ENCODE measurements at regions not wholly inside any gene's neighbourhood (a gene's known extent, or its start where the extent isn't known, plus 50 kb on each side); places are given as distances from the start of the nearest gene placed in this dataset.

GRCh38 chr1:62917314-62917713 is 133.4 kb downstream of the ATG4C start:
- H3K4me3 ChIP-seq (ENCODE audit: low read length), result no peak overlapping the region
- POLR2A ChIA-PET, result no interaction called here
- no peaks in the 10 kb centered on the region for H3K9me3 Mint-ChIP-seq
- no peak overlapping the region for H3K27ac Mint-ChIP-seq
- H3K36me3 ChIP-seq (ENCODE audit: insufficient read depth, low read length), result no peaks in the 10 kb centered on the region
- H3K36me3 Mint-ChIP-seq, result no peaks in the 10 kb centered on the region
- no peaks in the 10 kb centered on the region for H3K9me3 ChIP-seq (ENCODE audit: low read length)
- CTCF ChIA-PET, result no interaction called here
- H3K4me1 ChIP-seq (ENCODE audit: insufficient read depth, low read length), result no peaks in the 10 kb centered on the region
- no peak overlapping the region for H3K27ac ChIP-seq (ENCODE audit: low read depth, low read length)
- H3K4me1 Mint-ChIP-seq, result no peaks in the 10 kb centered on the region
- H3K27me3 ChIP-seq (ENCODE audit: insufficient read depth, low read length, poor library complexity, severe bottlenecking), result no peaks in the 10 kb centered on the region
- peaks cover 2 to 18% of the 10 kb centered on the region in 2 donors for H3K27me3 Mint-ChIP-seq
- no peak for DNase-seq
- H3K4me3 Mint-ChIP-seq, result no peak overlapping the region

GRCh38 chr1:62917805-62918204 is 133.9 kb downstream of the ATG4C start:
- H3K4me3 ChIP-seq (ENCODE audit: low read length), result no peak overlapping the region
- DNase-seq, result no peak
- POLR2A ChIA-PET, result no interaction called here
- Mint-ChIP-seq H3K36me3 (no peaks in the 10 kb centered on the region), H3K27me3 (peaks cover 2 to 18% of the 10 kb centered on the region in 2 donors), H3K4me3 (no peak overlapping the region), H3K27ac (peak overlapping the region in 1 of 8 donors; percentile 77), H3K4me1 (no peaks in the 10 kb centered on the region), H3K9me3 (peaks cover 0 to 2% (median 0%) of the 10 kb centered on the region in 5 donors)
- H3K27ac ChIP-seq (ENCODE audit: low read depth, low read length), result no peak overlapping the region
- H3K4me1 ChIP-seq (ENCODE audit: insufficient read depth, low read length), result no peaks in the 10 kb centered on the region
- CTCF ChIA-PET, result no interaction called here
- H3K9me3 ChIP-seq (ENCODE audit: low read length), result no peaks in the 10 kb centered on the region
- H3K27me3 ChIP-seq (ENCODE audit: insufficient read depth, low read length, poor library complexity, severe bottlenecking), result no peaks in the 10 kb centered on the region
- no peaks in the 10 kb centered on the region for H3K36me3 ChIP-seq (ENCODE audit: insufficient read depth, low read length)

GRCh38 chr1:62918700-62919099 is 134.8 kb downstream of the ATG4C start:
- Histone ChIP-seq H3K4me1 (ENCODE audit: insufficient read depth, low read length) (no peaks in the 10 kb centered on the region), H3K4me3 (ENCODE audit: low read length) (no peak overlapping the region), H3K9me3 (ENCODE audit: low read length) (no peaks in the 10 kb centered on the region), H3K27me3 (ENCODE audit: insufficient read depth, low read length, poor library complexity, severe bottlenecking) (no peaks in the 10 kb centered on the region), H3K36me3 (ENCODE audit: insufficient read depth, low read length) (no peaks in the 10 kb centered on the region), H3K27ac (ENCODE audit: low read depth, low read length) (no peak overlapping the region)
- peaks cover 8 to 15% of the 10 kb centered on the region in 2 donors for H3K27me3 Mint-ChIP-seq
- H3K27ac Mint-ChIP-seq, result no peak overlapping the region
- ChIA-PET CTCF (no interaction called here), POLR2A (no interaction called here)
- H3K4me1 Mint-ChIP-seq, result no peaks in the 10 kb centered on the region
- no peak overlapping the region for H3K4me3 Mint-ChIP-seq
- peaks cover 0 to 7% (median 0%) of the 10 kb centered on the region in 5 donors for H3K9me3 Mint-ChIP-seq
- no peak for DNase-seq
- H3K36me3 Mint-ChIP-seq, result no peaks in the 10 kb centered on the region

- no peaks in the 10 kb centered on the region for H3K4me1 Mint-ChIP-seq
- no peak overlapping the region for H3K27ac Mint-ChIP-seq
- Histone ChIP-seq H3K27me3 (ENCODE audit: insufficient read depth, low read length, poor library complexity, severe bottlenecking) (no peaks in the 10 kb centered on the region), H3K4me1 (ENCODE audit: insufficient read depth, low read length) (no peaks in the 10 kb centered on the region), H3K9me3 (ENCODE audit: low read length) (no peaks in the 10 kb centered on the region), H3K36me3 (ENCODE audit: insufficient read depth, low read length) (no peaks in the 10 kb centered on the region), H3K4me3 (ENCODE audit: low read length) (no peak overlapping the region), H3K27ac (ENCODE audit: low read depth, low read length) (no peak overlapping the region)
- peaks cover 0 to 7% (median 0%) of the 10 kb centered on the region in 5 donors for H3K9me3 Mint-ChIP-seq
- CTCF ChIA-PET, result no interaction called here
- peaks cover 10 to 16% of the 10 kb centered on the region in 2 donors for H3K27me3 Mint-ChIP-seq
- POLR2A ChIA-PET, result no interaction called here
- DNase-seq, result no peak
- H3K4me3 Mint-ChIP-seq, result no peak overlapping the region
- H3K36me3 Mint-ChIP-seq, result no peaks in the 10 kb centered on the region
Measured at GRCh38 chr1:62922006-62922405, 138.1 kb downstream of the ATG4C start.

GRCh38 chr1:62924983-62925790 is 141.3 kb downstream of the ATG4C start:
- H3K36me3 ChIP-seq (ENCODE audit: insufficient read depth, low read length), result no peaks in the 10 kb centered on the region
- no peaks in the 10 kb centered on the region for H3K4me1 ChIP-seq (ENCODE audit: insufficient read depth, low read length)
- H3K36me3 Mint-ChIP-seq, result no peaks in the 10 kb centered on the region
- ChIA-PET POLR2A (no interaction called here), CTCF (no interaction called here)
- no peaks in the 10 kb centered on the region for H3K27me3 ChIP-seq (ENCODE audit: insufficient read depth, low read length, poor library complexity, severe bottlenecking)
- H3K9me3 Mint-ChIP-seq, result peaks cover 0 to 7% (median 0%) of the 10 kb centered on the region in 5 donors
- no peak overlapping the region for H3K27ac ChIP-seq (ENCODE audit: low read depth, low read length)
- DNase-seq, result no peak
- no peak overlapping the region for H3K27ac Mint-ChIP-seq
- H3K9me3 ChIP-seq (ENCODE audit: low read length), result no peaks in the 10 kb centered on the region
- H3K4me1 Mint-ChIP-seq, result no peaks in the 10 kb centered on the region
- H3K4me3 Mint-ChIP-seq, result no peak overlapping the region
- no peak overlapping the region for H3K4me3 ChIP-seq (ENCODE audit: low read length)
- H3K27me3 Mint-ChIP-seq, result peaks cover 10 to 17% of the 10 kb centered on the region in 2 donors

GRCh38 chr1:62926681-62927252 is 142.8 kb downstream of the ATG4C start:
- H3K9me3 Mint-ChIP-seq, result peaks cover 0 to 7% (median 0%) of the 10 kb centered on the region in 5 donors
- Histone ChIP-seq H3K27ac (ENCODE audit: low read depth, low read length) (no peak overlapping the region), H3K4me1 (ENCODE audit: insufficient read depth, low read length) (no peaks in the 10 kb centered on the region), H3K9me3 (ENCODE audit: low read length) (no peaks in the 10 kb centered on the region), H3K36me3 (ENCODE audit: insufficient read depth, low read length) (no peaks in the 10 kb centered on the region), H3K27me3 (ENCODE audit: insufficient read depth, low read length, poor library complexity, severe bottlenecking) (no peaks in the 10 kb centered on the region), H3K4me3 (ENCODE audit: low read length) (no peak overlapping the region)
- H3K27ac Mint-ChIP-seq, result no peak overlapping the region
- H3K27me3 Mint-ChIP-seq, result peaks cover 10 to 23% of the 10 kb centered on the region in 2 donors
- H3K36me3 Mint-ChIP-seq, result no peaks in the 10 kb centered on the region
- no peak overlapping the region for H3K4me3 Mint-ChIP-seq
- H3K4me1 Mint-ChIP-seq, result no peaks in the 10 kb centered on the region
- ChIA-PET POLR2A (no interaction called here), CTCF (no interaction called here)
- no peak for DNase-seq

- Mint-ChIP-seq H3K36me3 (no peaks in the 10 kb centered on the region), H3K27ac (no peak overlapping the region), H3K4me3 (no peak overlapping the region), H3K4me1 (no peaks in the 10 kb centered on the region), H3K9me3 (peaks cover 0 to 4% (median 0%) of the 10 kb centered on the region in 5 donors), H3K27me3 (peaks cover 8 to 23% of the 10 kb centered on the region in 2 donors)
- no peaks in the 10 kb centered on the region for H3K27me3 ChIP-seq (ENCODE audit: insufficient read depth, low read length, poor library complexity, severe bottlenecking)
- no peak overlapping the region for H3K27ac ChIP-seq (ENCODE audit: low read depth, low read length)
- no peaks in the 10 kb centered on the region for H3K9me3 ChIP-seq (ENCODE audit: low read length)
- H3K4me3 ChIP-seq (ENCODE audit: low read length), result no peak overlapping the region
- ChIA-PET POLR2A (no interaction called here), CTCF (no interaction called here)
- H3K36me3 ChIP-seq (ENCODE audit: insufficient read depth, low read length), result no peaks in the 10 kb centered on the region
- DNase-seq, result no peak
- H3K4me1 ChIP-seq (ENCODE audit: insufficient read depth, low read length), result no peaks in the 10 kb centered on the region
Measured at GRCh38 chr1:62928885-62929284, 145.0 kb downstream of the ATG4C start.

- Mint-ChIP-seq H3K36me3 (no peaks in the 10 kb centered on the region), H3K4me3 (no peak overlapping the region), H3K9me3 (peaks cover 0 to 4% (median 0%) of the 10 kb centered on the region in 5 donors), H3K4me1 (no peaks in the 10 kb centered on the region), H3K27me3 (peaks cover 2 to 16% of the 10 kb centered on the region in 2 donors), H3K27ac (no peak overlapping the region)
- ChIA-PET POLR2A (no interaction called here), CTCF (no interaction called here)
- H3K4me1 ChIP-seq (ENCODE audit: insufficient read depth, low read length), result no peaks in the 10 kb centered on the region
- no peak for DNase-seq
- no peak overlapping the region for H3K27ac ChIP-seq (ENCODE audit: low read depth, low read length)
- no peaks in the 10 kb centered on the region for H3K27me3 ChIP-seq (ENCODE audit: insufficient read depth, low read length, poor library complexity, severe bottlenecking)
- H3K9me3 ChIP-seq (ENCODE audit: low read length), result no peaks in the 10 kb centered on the region
- H3K4me3 ChIP-seq (ENCODE audit: low read length), result no peak overlapping the region
- H3K36me3 ChIP-seq (ENCODE audit: insufficient read depth, low read length), result no peaks in the 10 kb centered on the region
Measured at GRCh38 chr1:62937634-62938296, 153.8 kb downstream of the ATG4C start.

Data from CD8-positive, alpha-beta memory T cell (primary cell).